MCF 10A (cell line): ENCODE measurements at regions not wholly inside any gene's neighbourhood (a gene's known extent, or its start where the extent isn't known, plus 50 kb on each side); places are given as distances from the start of the nearest gene placed in this dataset.

Experiments used
- BruUV-seq: library from RNA; stranded (reverse); fragments of 400-500 nt; replicated peaks from 2 replicates; lab custom pipeline; 2021; lab: Mats Ljungman, UMichigan
- CTCF ChIA-PET: fragments of 300-600 bp; sonication (Branson Sonifier 250); formaldehyde crosslinking; extraction: SDS; loops from one replicate; lab custom pipeline; 2021; ENCODE audit warnings: antibody characterized with exemption, inconsistent platforms; lab: Yijun Ruan, JAX
- POLR2A ChIA-PET: fragments of 300-600, 350-650 bp; sonication (Branson Sonifier 250); formaldehyde crosslinking; extraction: SDS; loops from one replicate; lab custom pipeline; 2020; ENCODE audit warnings: antibody characterized with exemption, inconsistent platforms; lab: Yijun Ruan, JAX
- DNase-seq: peaks from one replicate; pipeline ENCODE4 v3.0.0-alpha.2; 2018; ENCODE audit not compliant: unreplicated experiment
- H3K27ac Mint-ChIP-seq: one replicate; pipeline ENCODE4 v1.8.0; 2022; ENCODE audit warnings: mild to moderate bottlenecking, low read depth, mixed read lengths; ENCODE audit not compliant: unreplicated experiment
- H3K27me3 Mint-ChIP-seq: one replicate; pipeline ENCODE4 v1.8.0; 2022; ENCODE audit warnings: mixed read lengths; ENCODE audit not compliant: insufficient read depth, unreplicated experiment
- H3K36me3 Mint-ChIP-seq: one replicate; pipeline ENCODE4 v1.8.0; 2022; ENCODE audit warnings: mild to moderate bottlenecking, moderate library complexity, mixed read lengths; ENCODE audit not compliant: insufficient read depth, unreplicated experiment
- H3K4me1 Mint-ChIP-seq: one replicate; pipeline ENCODE4 v1.8.0; 2022; ENCODE audit warnings: mixed read lengths; ENCODE audit not compliant: insufficient read depth, unreplicated experiment
- H3K4me3 Mint-ChIP-seq: one replicate; pipeline ENCODE4 v1.8.0; 2022; ENCODE audit warnings: mild to moderate bottlenecking, moderate library complexity, mixed read lengths; ENCODE audit not compliant: unreplicated experiment
- H3K9me3 Mint-ChIP-seq: one replicate; pipeline ENCODE4 v1.8.0; 2022; ENCODE audit warnings: mixed read lengths; ENCODE audit not compliant: unreplicated experiment
- CTCF ChIP-seq: fragments of 200-600 bp; IDR thresholded peaks from one replicate; pipeline ENCODE4 v1.8.0; 2022; ENCODE audit warnings: antibody characterized with exemption, mild to moderate bottlenecking; ENCODE audit not compliant: unreplicated experiment
- intact Hi-C: fragments of 100-400 bp; cut with micrococcal nuclease; formaldehyde crosslinking; loops from 2 replicates; pipeline ENCODE4 v1.14.1; 2022

GRCh38 chr7:3109311-3109915 lies 65.7 kb upstream of the CARD11 start:
- TF ChIP-seq CTCF, result no peak
- CTCF ChIA-PET, result interaction anchor here (0.7 kb wide), 1 partner anchor 864 kb away, joined by 3 read pairs; no protein-coding TSS in a partner anchor
- Mint-ChIP-seq H3K9me3 (peaks cover 8% of the 10 kb centered on the region), H3K27ac (no peak overlapping the region), H3K27me3 (no peaks in the 10 kb centered on the region), H3K36me3 (no peaks in the 10 kb centered on the region), H3K4me3 (no peak overlapping the region), H3K4me1 (no peaks in the 10 kb centered on the region)
- POLR2A ChIA-PET, result no interaction called here
- intact Hi-C loops, result no loop called here
- no TSS peak for BruUV-seq
- no peak for DNase-seq

GRCh38 chr7:3112479-3113134 lies 68.9 kb upstream of the CARD11 start:
- no peak for DNase-seq
- intact Hi-C loops, result no loop called here
- Mint-ChIP-seq H3K4me1 (no peaks in the 10 kb centered on the region), H3K27ac (no peak overlapping the region), H3K9me3 (peaks cover 8% of the 10 kb centered on the region), H3K4me3 (no peak overlapping the region), H3K36me3 (no peaks in the 10 kb centered on the region), H3K27me3 (peaks cover 24% of the 10 kb centered on the region)
- POLR2A ChIA-PET, result no interaction called here
- no TSS peak for BruUV-seq
- CTCF ChIA-PET, result interaction anchor here (0.7 to 0.9 kb wide), 2 partner anchors 33 to 1409 kb away, joined by 3 read pairs; no protein-coding TSS in a partner anchor
- no peak for TF ChIP-seq CTCF

- TF ChIP-seq CTCF, result no peak
- Mint-ChIP-seq H3K9me3 (peaks cover 3% of the 10 kb centered on the region), H3K27me3 (peaks cover 27% of the 10 kb centered on the region), H3K36me3 (no peaks in the 10 kb centered on the region), H3K4me1 (no peaks in the 10 kb centered on the region), H3K27ac (no peak overlapping the region), H3K4me3 (no peak overlapping the region)
- ChIA-PET CTCF (no interaction called here), POLR2A (interaction anchor here (0.7 kb wide), 1 partner anchor 650 kb away, joined by 3 read pairs; no protein-coding TSS in a partner anchor)
- intact Hi-C loops, result no loop called here
- no peak for DNase-seq
- no TSS peak for BruUV-seq
Observed at GRCh38 chr7:3114917-3115316, 71.2 kb upstream of the CARD11 start.

GRCh38 chr7:3117081-3117480 lies 73.4 kb upstream of the CARD11 start:
- no peak for TF ChIP-seq CTCF
- ChIA-PET CTCF (no interaction called here), POLR2A (no interaction called here)
- BruUV-seq, result no TSS peak
- Mint-ChIP-seq H3K27me3 (peaks cover 27% of the 10 kb centered on the region), H3K36me3 (no peaks in the 10 kb centered on the region), H3K4me1 (no peaks in the 10 kb centered on the region), H3K27ac (no peak overlapping the region), H3K9me3 (peaks cover 15% of the 10 kb centered on the region), H3K4me3 (no peak overlapping the region)
- DNase-seq, result no peak
- intact Hi-C loops, result no loop called here
